HG03280 (cell line): ENCODE measurements at regions not wholly inside any gene's neighbourhood (a gene's known extent, or its start where the extent isn't known, plus 50 kb on each side); places are given as distances from the start of the nearest gene placed in this dataset.

Source experiments
- ATAC-seq: cut with Tn5 transposase; IDR thresholded peaks from one replicate; pipeline ENCODE4 v1.9.1; 2021; ENCODE audit warnings: mild to moderate bottlenecking, moderate library complexity; ENCODE audit not compliant: unreplicated experiment

DNA sequence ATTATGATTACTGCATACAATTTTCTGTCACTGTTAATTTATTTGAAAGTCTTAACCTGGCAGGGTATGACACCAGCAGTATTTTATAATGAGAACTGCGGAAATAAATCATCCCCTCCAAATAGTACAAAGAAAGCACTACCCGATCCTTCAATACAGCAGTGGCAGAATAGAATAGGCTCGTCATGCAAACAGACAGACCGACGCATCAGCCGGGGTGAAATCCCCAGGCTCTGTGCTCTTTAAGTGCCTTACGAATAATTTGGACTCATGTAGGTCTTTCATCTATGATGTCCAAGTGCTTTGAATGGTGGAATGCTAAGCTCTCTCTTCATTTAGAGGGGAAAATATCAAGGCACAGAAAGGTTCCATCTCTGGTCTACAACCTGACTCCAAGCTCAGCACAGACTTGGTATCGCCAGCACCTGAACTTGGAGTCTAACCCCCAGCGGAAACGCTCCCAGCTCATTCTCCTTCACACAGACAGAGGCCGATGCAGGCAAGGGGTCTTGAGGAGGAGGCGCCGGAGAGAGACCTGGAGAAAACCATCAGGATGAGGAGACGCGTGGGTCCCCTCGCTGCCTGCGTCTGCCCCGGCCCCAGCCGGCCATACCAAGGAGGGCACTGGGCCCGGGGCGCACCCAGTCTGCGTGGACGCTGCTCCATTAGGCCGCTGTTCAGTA is 568.1 kb upstream of the MKI67 start:
- ATAC-seq: no peak

- no peak for ATAC-seq
These were observed 568.9 kb upstream of the MKI67 start for GRCh38 chr10:128694851-128695725.

DNA sequence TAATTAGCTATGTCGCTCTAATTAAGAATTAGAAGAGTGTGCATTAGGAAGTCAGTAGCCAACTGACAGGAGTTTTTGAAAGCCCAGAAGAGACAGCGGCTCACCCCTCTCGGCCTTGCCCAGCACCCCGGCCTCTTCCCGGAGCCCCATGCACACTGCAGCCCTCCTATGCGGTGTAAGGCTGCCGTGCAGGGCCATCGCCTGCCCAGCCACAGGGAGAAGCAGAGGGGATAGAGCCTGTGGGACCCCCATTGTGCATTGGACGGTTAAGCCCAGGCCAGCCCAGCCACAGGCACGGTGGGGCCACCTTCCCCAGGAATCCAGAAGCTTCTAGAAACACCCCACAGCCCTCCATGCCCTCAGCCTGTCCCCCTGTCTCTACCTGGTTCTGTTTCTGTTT is 569.7 kb upstream of the MKI67 start:
- no peak for ATAC-seq

DNA sequence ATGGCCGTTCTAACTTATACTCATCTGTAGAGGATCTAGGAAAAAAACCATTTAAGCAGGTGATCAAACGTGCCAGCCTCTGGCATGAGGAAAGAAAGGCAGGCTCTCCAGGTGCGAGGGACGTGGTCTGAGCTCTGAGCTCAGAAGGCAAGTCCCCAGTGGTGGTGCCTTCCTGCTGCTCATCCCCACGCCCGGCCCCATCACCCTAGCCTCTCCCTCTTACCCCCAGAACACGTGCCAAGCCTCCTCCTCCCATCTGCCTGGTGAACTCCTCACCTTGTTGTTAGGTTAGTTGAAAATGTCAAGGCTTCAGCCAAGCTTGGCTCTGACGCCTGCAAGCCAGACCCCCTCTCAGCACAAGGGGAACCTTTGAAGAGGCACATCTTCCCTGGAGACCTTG is 571.2 kb upstream of the MKI67 start:
- no peak for ATAC-seq

- no peak for ATAC-seq
These were observed 575.2 kb upstream of the MKI67 start for GRCh38 chr10:128701381-128701780.

DNA sequence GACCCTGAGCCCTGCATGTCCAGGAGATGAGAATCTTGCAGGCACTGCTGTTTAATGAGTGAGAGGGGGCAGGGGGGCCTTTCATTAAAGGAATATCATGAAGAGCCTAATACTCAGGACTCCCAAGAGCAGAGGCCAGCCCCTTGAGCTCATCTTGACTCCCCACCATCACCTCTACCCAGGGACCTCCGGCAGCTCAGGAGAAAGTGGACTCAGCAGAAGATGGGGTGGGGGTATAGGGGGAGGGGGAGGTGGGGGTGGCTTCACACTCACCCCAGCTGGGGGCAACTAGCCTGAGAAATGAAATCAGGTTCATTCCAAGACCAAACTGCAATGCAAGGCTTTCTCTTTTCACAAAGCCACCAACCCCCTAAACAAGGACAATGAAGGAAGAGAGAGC is 575.6 kb upstream of the MKI67 start:
- no peak for ATAC-seq

DNA sequence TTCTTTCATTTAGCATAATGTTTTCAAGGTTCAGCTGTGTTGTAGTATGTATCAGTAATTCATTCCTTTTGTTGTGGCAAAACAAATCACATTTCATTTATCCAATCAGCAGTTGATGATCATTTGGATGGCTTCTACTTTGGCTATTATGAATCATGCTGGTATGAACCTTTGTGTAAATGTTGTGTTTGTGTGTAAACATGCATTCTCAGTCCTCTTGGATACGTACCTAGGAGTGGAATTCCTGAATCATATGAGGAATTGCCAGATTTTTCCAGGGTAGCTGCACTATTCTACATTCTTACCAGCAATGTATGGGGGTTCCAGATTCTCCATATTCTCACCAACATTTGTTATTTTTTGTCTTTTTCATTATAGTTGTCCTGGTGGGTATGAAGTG is 578.5 kb upstream of the MKI67 start:
- ATAC-seq: no peak

DNA sequence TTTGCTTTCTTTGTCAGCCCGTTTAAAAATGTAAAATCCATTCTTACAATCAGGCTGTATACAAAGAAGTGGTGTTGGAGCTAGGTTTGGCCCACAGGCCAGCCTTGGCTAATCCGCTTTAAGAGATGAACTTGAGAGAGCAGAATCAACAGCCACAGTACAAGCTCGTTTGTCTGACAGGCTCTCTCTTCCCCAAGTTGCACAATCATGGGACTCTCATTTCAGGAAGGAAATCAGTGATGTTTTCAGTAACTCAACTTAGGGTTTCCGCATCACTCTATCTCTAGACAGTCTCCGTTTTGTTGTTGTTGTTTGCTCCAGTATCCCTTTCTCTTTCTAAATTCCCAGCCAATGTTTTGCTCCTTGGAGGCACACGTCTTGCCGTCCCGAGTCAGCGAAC is 582.0 kb upstream of the MKI67 start:
- no peak for ATAC-seq

GRCh38 chr10:128709686-128710085 is 583.5 kb upstream of the MKI67 start:
- ATAC-seq: no peak

- ATAC-seq: no peak
These were observed 584.0 kb upstream of the MKI67 start for GRCh38 chr10:128710098-128710797.

GRCh38 chr10:128710798-128711183 is 584.6 kb upstream of the MKI67 start:
- ATAC-seq: no peak

GRCh38 chr10:128711806-128712205 is 585.6 kb upstream of the MKI67 start:
- ATAC-seq: no peak

DNA sequence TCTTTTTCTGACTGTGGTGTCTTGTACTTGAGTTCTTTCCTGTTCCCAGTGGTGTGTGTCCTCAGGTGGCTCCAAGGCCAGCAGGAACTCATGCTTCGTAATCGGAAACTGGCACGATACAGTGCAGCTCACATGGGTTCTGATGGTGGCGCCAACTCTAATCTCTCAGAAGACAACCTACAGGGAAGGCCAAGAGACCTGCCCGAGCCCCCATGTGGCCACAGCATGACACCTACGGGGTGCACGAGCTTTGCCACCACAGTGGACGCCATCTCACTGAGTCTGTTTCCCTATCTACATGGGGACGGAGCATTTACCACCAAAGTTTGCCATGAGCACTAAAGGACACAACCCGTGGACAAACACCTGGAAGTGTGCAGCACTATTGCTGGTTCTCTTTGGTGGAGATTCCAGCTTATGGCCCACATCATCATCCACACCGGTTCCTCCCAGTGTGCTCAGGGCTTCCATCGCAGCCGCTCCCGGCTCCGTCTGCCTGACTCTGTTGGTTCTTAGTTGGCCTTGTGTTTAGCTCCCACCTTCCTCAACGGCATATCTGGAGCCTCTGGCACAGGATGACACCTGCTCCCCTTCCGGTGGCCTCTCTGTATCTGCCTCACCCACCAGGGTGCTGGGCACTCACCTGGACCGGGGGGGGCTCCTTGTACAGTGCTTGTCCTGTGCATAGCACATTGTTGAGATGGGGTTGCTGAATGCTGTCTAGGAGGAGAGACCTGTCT is 586.6 kb upstream of the MKI67 start:
- ATAC-seq: no peak

DNA sequence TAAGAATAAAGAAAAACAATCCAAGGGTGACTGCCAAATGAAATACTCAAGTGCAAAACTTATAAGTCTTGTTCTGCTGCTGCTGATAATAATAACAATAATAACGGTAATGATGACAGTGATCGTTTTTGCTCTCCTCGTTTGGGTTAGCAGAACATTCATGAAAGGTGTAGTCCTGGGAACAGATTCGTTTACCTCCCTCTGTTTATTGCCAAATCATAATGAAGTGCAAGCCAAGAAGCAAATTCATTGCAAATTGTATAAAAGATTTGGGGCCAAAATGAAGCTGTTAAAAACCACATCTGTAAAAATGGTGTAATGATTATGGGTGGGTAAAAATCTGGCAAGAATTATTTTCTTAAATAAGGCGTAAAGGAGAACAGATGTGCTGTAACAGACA is 587.2 kb upstream of the MKI67 start:
- ATAC-seq: no peak

DNA sequence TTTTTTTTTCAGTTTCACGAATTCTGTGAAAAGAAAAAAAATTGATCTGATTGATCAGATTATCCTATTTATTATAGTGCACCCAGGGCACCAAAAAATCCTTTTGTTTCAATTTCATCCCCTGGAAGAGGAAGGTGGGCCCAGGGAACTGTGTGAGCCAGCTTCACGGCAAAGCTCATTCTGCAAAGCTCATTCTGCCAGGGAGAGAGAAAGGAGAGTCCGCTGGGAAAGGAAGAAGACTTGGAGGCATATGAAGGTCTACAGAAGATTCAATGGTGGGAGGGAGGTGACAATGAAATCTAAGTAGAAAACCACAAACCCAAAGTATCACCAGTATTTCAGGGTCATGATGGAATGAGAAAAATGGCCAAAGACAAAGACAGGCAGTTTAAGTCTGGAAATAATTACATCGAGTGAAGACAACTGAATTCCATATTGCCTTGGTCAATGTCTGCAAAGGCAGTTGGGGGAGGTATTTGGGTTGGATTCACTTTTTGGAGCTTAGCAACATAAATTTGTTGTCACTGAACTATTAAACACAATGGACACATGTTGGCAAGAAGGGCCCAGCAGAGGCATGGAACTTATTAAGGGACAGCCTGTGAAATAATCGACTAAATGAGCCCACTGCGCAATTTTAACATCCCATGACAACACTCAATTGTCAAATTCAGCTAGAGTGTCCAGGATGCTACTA is 587.8 kb upstream of the MKI67 start:
- no peak for ATAC-seq

DNA sequence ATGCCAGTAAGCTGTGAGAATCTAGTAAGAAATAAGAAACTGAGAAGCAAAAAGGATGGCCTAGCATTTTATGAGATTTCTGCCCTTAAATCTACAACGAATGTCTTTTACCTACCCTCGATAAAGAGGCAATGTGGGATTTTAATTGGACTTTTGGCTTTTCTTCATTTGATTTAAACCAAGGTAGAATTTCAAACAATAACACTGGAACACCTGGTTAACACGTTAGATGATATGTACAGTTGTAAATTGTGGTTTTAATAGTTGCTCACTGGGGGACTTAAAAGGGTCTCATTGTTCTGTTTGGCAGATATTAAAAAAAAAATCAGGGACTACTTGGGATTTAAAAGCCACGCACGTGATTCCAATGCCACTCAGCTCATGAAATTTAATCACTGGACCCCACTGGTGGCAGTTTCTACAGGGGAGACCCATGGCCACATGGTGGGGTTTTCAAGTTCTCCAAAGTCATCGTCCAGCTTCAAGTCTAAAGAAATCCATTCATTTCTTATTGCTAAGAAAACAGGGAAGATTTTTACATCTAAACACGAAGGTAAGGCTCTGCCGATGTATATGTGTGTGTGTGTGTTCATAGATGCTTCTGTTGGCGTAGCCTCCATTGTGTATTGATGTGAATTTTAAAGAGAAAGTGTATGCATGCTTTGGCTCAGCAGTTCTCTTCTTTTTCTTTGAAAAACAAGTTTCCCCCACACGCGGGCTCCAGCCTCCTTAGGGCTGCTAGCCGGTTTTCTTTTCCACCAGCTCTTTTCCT is 588.6 kb upstream of the MKI67 start:
- no peak for ATAC-seq

DNA sequence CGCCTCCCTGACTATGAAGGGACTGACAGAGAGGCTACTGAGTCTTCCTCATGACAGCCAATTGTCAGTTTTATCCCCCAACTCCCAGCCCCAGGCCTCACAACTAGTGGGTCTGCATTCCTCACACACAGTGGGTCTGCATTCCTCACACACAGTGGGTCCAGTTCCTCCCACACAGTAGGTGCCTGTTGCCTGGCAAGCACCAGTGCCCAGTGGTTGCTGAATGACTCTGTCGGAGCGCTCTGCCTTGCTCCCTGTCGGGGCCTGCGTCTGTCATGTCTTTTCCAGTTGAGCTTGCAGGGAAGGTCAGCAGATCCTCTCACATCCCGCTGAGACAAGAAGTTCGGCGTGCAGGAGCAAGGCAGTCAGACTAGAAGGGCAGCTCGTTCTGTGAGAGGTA is 590.0 kb upstream of the MKI67 start:
- no peak for ATAC-seq

GRCh38 chr10:128721963-128722445 is 595.8 kb upstream of the MKI67 start:
- ATAC-seq: no peak

DNA sequence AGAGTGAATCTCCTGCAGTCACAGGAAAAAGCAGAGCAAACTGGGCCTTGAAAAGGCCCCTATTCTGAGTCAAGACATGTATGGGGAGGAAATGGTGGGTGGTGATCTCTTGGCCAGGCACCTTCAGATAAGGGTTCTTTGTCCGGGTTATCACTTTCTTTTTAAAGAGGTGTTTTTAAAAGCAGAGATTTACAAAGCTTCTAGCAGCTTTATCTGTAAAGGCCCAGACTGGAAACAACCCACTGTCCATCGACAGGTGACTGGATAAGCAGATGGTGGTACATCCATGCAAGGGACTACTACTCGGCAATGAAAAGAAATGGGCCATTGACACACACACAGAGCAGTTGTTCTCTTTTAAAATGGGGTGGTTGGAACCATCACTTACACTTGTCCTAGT is 596.7 kb upstream of the MKI67 start:
- ATAC-seq: no peak
